ENCODE measurements at regions not wholly inside any gene's neighbourhood (a gene's known extent, or its start where the extent isn't known, plus 50 kb on each side); places are given as distances from the start of the nearest gene placed in this dataset.

GRCh38 chr1:38623529-38623928 is 236.0 kb downstream of the RRAGC start:
- TF ChIP-seq EZH2 (IDR thresholded peaks at IDR 0.05; ENCODE audit: borderline replicate concordance, low read length) = no peak
- no peak for TF ChIP-seq CTCF (IDR thresholded peaks at IDR 0.05; ENCODE audit: low read length)

All from OCI-LY1 (cell line).